ENCODE measurements at regions not wholly inside any gene's neighbourhood (a gene's known extent, or its start where the extent isn't known, plus 50 kb on each side); places are given as distances from the start of the nearest gene placed in this dataset.

DNA sequence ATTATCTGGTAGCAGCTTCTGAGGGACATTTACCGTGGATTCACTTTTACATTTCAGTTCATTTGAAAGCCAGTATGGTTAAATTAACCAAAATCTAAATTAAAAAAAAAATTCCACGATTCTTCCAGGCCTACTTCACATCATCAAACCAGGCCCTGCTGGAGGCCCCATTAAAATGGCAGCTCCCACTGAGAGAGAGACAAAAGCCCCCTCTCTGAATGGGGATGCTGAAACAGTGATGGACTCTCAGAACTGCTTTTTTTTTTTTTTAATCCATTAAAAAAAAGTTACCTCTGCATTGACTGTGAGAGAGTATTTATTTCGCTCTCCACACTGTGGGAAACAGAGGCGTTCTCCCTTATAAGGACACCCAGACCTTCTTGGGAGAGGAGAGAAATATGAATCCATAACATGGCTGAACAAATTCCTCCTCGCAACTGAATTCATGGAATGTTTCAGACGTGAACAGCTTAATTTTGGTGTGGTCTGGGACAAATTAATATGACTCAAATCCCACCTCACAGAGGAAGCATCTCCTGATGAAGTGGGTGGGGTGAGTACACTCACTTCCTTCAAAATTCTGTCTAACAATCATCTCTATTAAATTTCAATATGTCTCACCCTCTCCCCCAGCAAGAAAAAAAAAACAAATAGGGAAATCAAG is 73.5 kb downstream of the SAMD9 start:
- no peak overlapping the region for H3K4me2 ChIP-seq (ENCODE audit: low read depth, low read length, poor library complexity, severe bottlenecking)
- H3K79me2 ChIP-seq (ENCODE audit: insufficient read depth, low read length), result no peaks in the 10 kb centered on the region
- no peaks in the 10 kb centered on the region for H3K9me3 ChIP-seq (ENCODE audit: insufficient read depth, low read depth, low read length)
- H3K4me3 ChIP-seq (ENCODE audit: low read length, poor library complexity, severe bottlenecking), result no peak overlapping the region
- H3K9me2 ChIP-seq (replicated peaks; ENCODE audit: low read depth, low read length), result no peaks in the 10 kb centered on the region
- H3K36me3 ChIP-seq (ENCODE audit: insufficient read depth, low read length), result no peaks in the 10 kb centered on the region
- TF ChIP-seq, protein P1, sequence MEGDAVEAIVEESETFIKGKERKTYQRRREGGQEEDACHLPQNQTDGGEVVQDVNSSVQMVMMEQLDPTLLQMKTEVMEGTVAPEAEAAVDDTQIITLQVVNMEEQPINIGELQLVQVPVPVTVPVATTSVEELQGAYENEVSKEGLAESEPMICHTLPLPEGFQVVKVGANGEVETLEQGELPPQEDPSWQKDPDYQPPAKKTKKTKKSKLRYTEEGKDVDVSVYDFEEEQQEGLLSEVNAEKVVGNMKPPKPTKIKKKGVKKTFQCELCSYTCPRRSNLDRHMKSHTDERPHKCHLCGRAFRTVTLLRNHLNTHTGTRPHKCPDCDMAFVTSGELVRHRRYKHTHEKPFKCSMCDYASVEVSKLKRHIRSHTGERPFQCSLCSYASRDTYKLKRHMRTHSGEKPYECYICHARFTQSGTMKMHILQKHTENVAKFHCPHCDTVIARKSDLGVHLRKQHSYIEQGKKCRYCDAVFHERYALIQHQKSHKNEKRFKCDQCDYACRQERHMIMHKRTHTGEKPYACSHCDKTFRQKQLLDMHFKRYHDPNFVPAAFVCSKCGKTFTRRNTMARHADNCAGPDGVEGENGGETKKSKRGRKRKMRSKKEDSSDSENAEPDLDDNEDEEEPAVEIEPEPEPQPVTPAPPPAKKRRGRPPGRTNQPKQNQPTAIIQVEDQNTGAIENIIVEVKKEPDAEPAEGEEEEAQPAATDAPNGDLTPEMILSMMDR (conservative IDR thresholded peaks at IDR 0.05; ENCODE audit: low read length), result no peak
- no peak overlapping the region for H3K9ac ChIP-seq (ENCODE audit: low read depth, low read length, poor library complexity, severe bottlenecking)
- no peak overlapping the region for H2AFZ ChIP-seq (ENCODE audit: low read length)
- H4K20me1 ChIP-seq (ENCODE audit: insufficient read depth, low read length, poor library complexity, severe bottlenecking), result no peaks in the 10 kb centered on the region
- H3F3A ChIP-seq (ENCODE audit: low read depth), result no peaks in the 10 kb centered on the region
- no peaks in the 10 kb centered on the region for H3K4me1 ChIP-seq (ENCODE audit: insufficient read depth, low read length, poor library complexity, severe bottlenecking)
- H3K27me3 ChIP-seq (ENCODE audit: insufficient read depth, low read length, poor library complexity, severe bottlenecking), result no peaks in the 10 kb centered on the region

DNA sequence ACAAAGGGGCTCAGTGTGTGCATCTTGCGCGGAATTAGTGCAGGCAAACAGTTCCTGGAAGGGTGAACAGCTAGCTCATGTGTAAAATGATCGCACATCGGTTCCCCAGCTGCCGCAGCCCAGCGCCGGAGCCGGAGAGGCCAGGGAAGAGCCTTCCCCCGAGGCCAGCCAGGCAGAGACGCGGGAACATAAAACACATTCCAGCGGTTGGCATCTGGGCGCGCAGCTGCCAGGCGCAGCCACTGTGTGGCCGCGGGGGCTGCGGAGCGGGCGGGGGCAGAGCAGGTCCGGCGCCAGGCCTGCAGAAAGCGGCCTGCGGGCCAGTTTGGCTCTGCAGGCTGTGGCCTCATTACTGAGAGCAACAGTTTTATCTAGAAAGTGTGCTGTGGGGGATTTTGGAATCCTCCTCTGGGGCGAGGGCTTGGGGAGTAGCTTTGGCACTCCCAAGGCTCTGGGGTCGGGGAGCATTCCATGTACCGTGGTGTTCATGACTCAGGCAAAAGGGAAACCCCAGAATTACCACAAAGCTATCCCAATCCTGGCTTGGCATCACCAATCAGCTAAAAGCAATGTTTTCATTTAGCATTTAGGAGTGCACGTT is 74.3 kb downstream of the SAMD9 start:
- no peaks in the 10 kb centered on the region for H3K27me3 ChIP-seq (ENCODE audit: insufficient read depth, low read length, poor library complexity, severe bottlenecking)
- no peaks in the 10 kb centered on the region for H3K4me1 ChIP-seq (ENCODE audit: insufficient read depth, low read length, poor library complexity, severe bottlenecking)
- no peak overlapping the region for H3K4me2 ChIP-seq (ENCODE audit: low read depth, low read length, poor library complexity, severe bottlenecking)
- H3K4me3 ChIP-seq (ENCODE audit: low read length, poor library complexity, severe bottlenecking), result no peak overlapping the region
- no peaks in the 10 kb centered on the region for H3K9me3 ChIP-seq (ENCODE audit: insufficient read depth, low read depth, low read length)
- no peak overlapping the region for H2AFZ ChIP-seq (ENCODE audit: low read length)
- no peaks in the 10 kb centered on the region for H3K9me2 ChIP-seq (replicated peaks; ENCODE audit: low read depth, low read length)
- no peaks in the 10 kb centered on the region for H3K36me3 ChIP-seq (ENCODE audit: insufficient read depth, low read length)
- H3K9ac ChIP-seq (ENCODE audit: low read depth, low read length, poor library complexity, severe bottlenecking), result no peak overlapping the region
- H4K20me1 ChIP-seq (ENCODE audit: insufficient read depth, low read length, poor library complexity, severe bottlenecking), result no peaks in the 10 kb centered on the region
- H3F3A ChIP-seq (ENCODE audit: low read depth), result no peaks in the 10 kb centered on the region
- no peaks in the 10 kb centered on the region for H3K79me2 ChIP-seq (ENCODE audit: insufficient read depth, low read length)
- TF ChIP-seq, protein P1 (conservative IDR thresholded peaks at IDR 0.05; ENCODE audit: low read length), result no peak
- TF ChIP-seq EZH2phosphoT487 (IDR thresholded peaks at IDR 0.05; ENCODE audit: borderline replicate concordance), result no peak

DNA sequence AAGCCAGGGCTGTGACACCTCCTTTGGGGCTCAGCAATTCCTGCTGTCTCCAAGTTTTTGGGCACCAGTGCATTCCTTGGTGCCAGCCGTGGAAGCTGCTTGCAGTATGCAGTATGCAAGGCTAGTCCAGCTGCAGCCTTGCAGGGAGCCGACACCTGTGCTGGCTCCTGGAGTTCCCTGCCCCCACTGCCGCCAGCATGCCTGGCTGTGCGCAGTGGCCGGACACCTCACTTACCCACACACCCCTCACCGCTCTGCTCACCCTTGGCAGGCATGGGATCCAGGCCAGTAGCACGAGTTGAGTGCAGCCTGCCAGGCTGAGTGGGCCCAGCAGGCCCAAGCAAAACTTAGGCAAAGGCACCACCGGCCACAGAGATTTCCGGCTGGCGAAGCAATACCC is 77.4 kb downstream of the SAMD9 start:
- Histone ChIP-seq H3F3A (ENCODE audit: low read depth) (no peaks in the 10 kb centered on the region), H4K20me1 (ENCODE audit: insufficient read depth, low read length, poor library complexity, severe bottlenecking) (no peaks in the 10 kb centered on the region), H3K4me2 (ENCODE audit: low read depth, low read length, poor library complexity, severe bottlenecking) (no peak overlapping the region), H3K79me2 (ENCODE audit: insufficient read depth, low read length) (no peaks in the 10 kb centered on the region), H2AFZ (ENCODE audit: low read length) (no peak overlapping the region), H3K9me2 (replicated peaks; ENCODE audit: low read depth, low read length) (no peaks in the 10 kb centered on the region), H3K9me3 (ENCODE audit: insufficient read depth, low read depth, low read length) (no peaks in the 10 kb centered on the region; the same call in 1 of the 2 replicates), H3K9ac (ENCODE audit: low read depth, low read length, poor library complexity, severe bottlenecking) (no peak overlapping the region), H3K36me3 (ENCODE audit: insufficient read depth, low read length) (no peaks in the 10 kb centered on the region), H3K27me3 (ENCODE audit: insufficient read depth, low read length, poor library complexity, severe bottlenecking) (no peaks in the 10 kb centered on the region), H3K4me3 (ENCODE audit: low read length, poor library complexity, severe bottlenecking) (no peak overlapping the region), H3K4me1 (ENCODE audit: insufficient read depth, low read length, poor library complexity, severe bottlenecking) (no peaks in the 10 kb centered on the region)
- no peak for TF ChIP-seq EZH2phosphoT487 (IDR thresholded peaks at IDR 0.05; ENCODE audit: borderline replicate concordance)
- TF ChIP-seq, protein P1 (conservative IDR thresholded peaks at IDR 0.05; ENCODE audit: low read length), result no peak

Data from Loucy (cell line).